ENCODE measurements at regions not wholly inside any gene's neighbourhood (a gene's known extent, or its start where the extent isn't known, plus 50 kb on each side); places are given as distances from the start of the nearest gene placed in this dataset.
"Not testable (repeated sequence)": the region's sequence is repeated elsewhere in the genome, so short reads cannot be mapped to it uniquely, and the experiment has no call there.

- H3K4ac ChIP-seq (ENCODE audit: low read depth, low read length); intact Hi-C loops (cut with micrococcal nuclease); H2AK5ac ChIP-seq (ENCODE audit: low read depth, low read length); H3K18ac ChIP-seq (ENCODE audit: low read depth, low read length); H3K27me3 ChIP-seq (ENCODE audit: control insufficient read depth, insufficient read depth, low read length); POLR2A ChIA-PET (ENCODE audit: unreplicated experiment); H3K36me3 ChIP-seq (ENCODE audit: control insufficient read depth, insufficient read depth, low read length); H2BK5ac ChIP-seq (ENCODE audit: low read depth, low read length, poor library complexity, severe bottlenecking); BruUV-seq (replicated peaks); ATAC-seq (ENCODE audit: low read depth); H3K56ac ChIP-seq (ENCODE audit: extremely low read depth, insufficient read depth, low read length); H3K9ac ChIP-seq (ENCODE audit: low read depth, low read length); DNase-seq; H4K91ac ChIP-seq (ENCODE audit: insufficient read depth, low read depth, low read length); CTCF ChIA-PET; H2BK20ac ChIP-seq (ENCODE audit: low read depth, low read length); H3K23ac ChIP-seq (ENCODE audit: low read depth, low read length); H3K27ac ChIP-seq (ENCODE audit: insufficient read depth, low read length); H2AK9ac ChIP-seq (replicated peaks; ENCODE audit: low read depth, low read length, poor library complexity); H4K5ac ChIP-seq (ENCODE audit: low read depth, low read length); dilution Hi-C loops (cut with HindIII; ENCODE audit: low sequenced_read_pairs, unreplicated experiment); H3K4me2 ChIP-seq (ENCODE audit: low read depth, low read length); H3K79me1 ChIP-seq (ENCODE audit: low read depth in 1 of 2, low read length in 2 of 2); H2AFZ ChIP-seq (replicated peaks; ENCODE audit: low read length, poor library complexity); H4K8ac ChIP-seq (ENCODE audit: low read depth in 2 of 2, low read length in 2 of 2); H3K4me1 ChIP-seq (ENCODE audit: control insufficient read depth, insufficient read depth, low read length); H2BK120ac ChIP-seq (ENCODE audit: low read depth, low read length); in situ Hi-C loops (cut with MboI; ENCODE audit: low sequenced_read_pairs); H4K20me1 ChIP-seq (ENCODE audit: insufficient read depth, low read length); H3K4me3 ChIP-seq (ENCODE audit: insufficient read depth, low read depth, low read length); H3K14ac ChIP-seq (replicated peaks; ENCODE audit: low read depth, low read length); H2BK15ac ChIP-seq (ENCODE audit: low read depth, low read length); H3K9me1 ChIP-seq (ENCODE audit: insufficient read depth, low read length): not testable (repeated sequence)
- WGBS, 2 experiments (ENCODE audit: extremely low coverage in 2 of 2, insufficient read length in 1 of 2), result 26 to 100% methylated on average over 1 to 4 of the region's 4 CpGs
- peaks cover 38% of the 10 kb centered on the region for H3K9me3 ChIP-seq (ENCODE audit: control insufficient read depth, insufficient read depth, low read length)
Observed at GRCh38 chr2:89828416-89828815, 1136.9 kb downstream of the RPIA start.

GRCh38 chr2:89828961-89829631 is 1137.6 kb downstream of the RPIA start:
- H3K56ac ChIP-seq (ENCODE audit: extremely low read depth, insufficient read depth, low read length); intact Hi-C loops (cut with micrococcal nuclease); H2BK15ac ChIP-seq (ENCODE audit: low read depth, low read length); H3K4me2 ChIP-seq (ENCODE audit: low read depth, low read length); H3K23ac ChIP-seq (ENCODE audit: low read depth, low read length); H3K79me1 ChIP-seq (ENCODE audit: low read depth in 1 of 2, low read length in 2 of 2); H3K18ac ChIP-seq (ENCODE audit: low read depth, low read length); H3K14ac ChIP-seq (replicated peaks; ENCODE audit: low read depth, low read length); H3K4ac ChIP-seq (ENCODE audit: low read depth, low read length); H3K36me3 ChIP-seq (ENCODE audit: control insufficient read depth, insufficient read depth, low read length); H2BK5ac ChIP-seq (ENCODE audit: low read depth, low read length, poor library complexity, severe bottlenecking); CTCF ChIA-PET; H2BK20ac ChIP-seq (ENCODE audit: low read depth, low read length); H3K9me1 ChIP-seq (ENCODE audit: insufficient read depth, low read length); H3K27ac ChIP-seq (ENCODE audit: insufficient read depth, low read length); ATAC-seq (ENCODE audit: low read depth); H3K4me1 ChIP-seq (ENCODE audit: control insufficient read depth, insufficient read depth, low read length); POLR2A ChIA-PET (ENCODE audit: unreplicated experiment); H4K8ac ChIP-seq (ENCODE audit: low read depth in 2 of 2, low read length in 2 of 2); H2AFZ ChIP-seq (replicated peaks; ENCODE audit: low read length, poor library complexity); H3K9ac ChIP-seq (ENCODE audit: low read depth, low read length); H2AK5ac ChIP-seq (ENCODE audit: low read depth, low read length); in situ Hi-C loops (cut with MboI; ENCODE audit: low sequenced_read_pairs); dilution Hi-C loops (cut with HindIII; ENCODE audit: low sequenced_read_pairs, unreplicated experiment); H2AK9ac ChIP-seq (replicated peaks; ENCODE audit: low read depth, low read length, poor library complexity); BruUV-seq (replicated peaks); H3K4me3 ChIP-seq (ENCODE audit: insufficient read depth, low read depth, low read length); H4K5ac ChIP-seq (ENCODE audit: low read depth, low read length); H2BK120ac ChIP-seq (ENCODE audit: low read depth, low read length); H4K20me1 ChIP-seq (ENCODE audit: insufficient read depth, low read length); H3K27me3 ChIP-seq (ENCODE audit: control insufficient read depth, insufficient read depth, low read length); H4K91ac ChIP-seq (ENCODE audit: insufficient read depth, low read depth, low read length): not testable (repeated sequence)
- peaks cover 38% of the 10 kb centered on the region for H3K9me3 ChIP-seq (ENCODE audit: control insufficient read depth, insufficient read depth, low read length)
- WGBS, 2 experiments (ENCODE audit: extremely low coverage in 2 of 2, insufficient read length in 1 of 2), result 25 to 100% methylated on average over 2 to 8 of the region's 8 CpGs
- DNase-seq, result peak; percentile 52
